GM13977 (cell line): ENCODE measurements at regions not wholly inside any gene's neighbourhood (a gene's known extent, or its start where the extent isn't known, plus 50 kb on each side); places are given as distances from the start of the nearest gene placed in this dataset.

Experiments
- DNase-seq: peaks from one replicate; pipeline ENCODE4 v3.0.0; 2012; ENCODE audit warnings: low spot score
- CTCF ChIP-seq: IDR thresholded peaks from 2 replicates; pipeline ENCODE4 v1.5.1; 2012; ENCODE audit warnings: mild to moderate bottlenecking, control low read depth; ENCODE audit not compliant: insufficient read depth; ENCODE audit errors: extremely low read depth, missing control alignments
- in situ Hi-C: fragments of 300-500 bp; cut with MboI; formaldehyde crosslinking; loops from one replicate; pipeline ENCODE4 v1.12.0; 2022; ENCODE audit warnings: low sequenced_read_pairs, low pct_unique_long_range_greater_than_20kb, mixed read lengths, inconsistent platforms; ENCODE audit not compliant: unreplicated experiment

- in situ Hi-C loops = no loop called here
- TF ChIP-seq CTCF = no peak
- DNase-seq = no peak
These were observed 1201.8 kb upstream of the EPHA6 start for GRCh38 chr3:95612611-95613010.

GRCh38 chr3:95613993-95614392 lies 1200.4 kb upstream of the EPHA6 start:
- no peak for DNase-seq
- in situ Hi-C loops = no loop called here
- TF ChIP-seq CTCF = no peak

- DNase-seq = no peak
- in situ Hi-C loops = no loop called here
- TF ChIP-seq CTCF = no peak
These were observed 1198.6 kb upstream of the EPHA6 start for GRCh38 chr3:95615592-95616310.

GRCh38 chr3:95626107-95626506 lies 1188.3 kb upstream of the EPHA6 start:
- TF ChIP-seq CTCF = no peak
- DNase-seq = no peak
- in situ Hi-C loops = no loop called here

GRCh38 chr3:95627293-95627692 lies 1187.1 kb upstream of the EPHA6 start:
- TF ChIP-seq CTCF = no peak
- in situ Hi-C loops = no loop called here
- no peak for DNase-seq

- DNase-seq = no peak
- no peak for TF ChIP-seq CTCF
- in situ Hi-C loops = no loop called here
These were observed 1186.7 kb upstream of the EPHA6 start for GRCh38 chr3:95627697-95628096.
